ENCODE measurements at regions not wholly inside any gene's neighbourhood (a gene's known extent, or its start where the extent isn't known, plus 50 kb on each side); places are given as distances from the start of the nearest gene placed in this dataset.

DNA sequence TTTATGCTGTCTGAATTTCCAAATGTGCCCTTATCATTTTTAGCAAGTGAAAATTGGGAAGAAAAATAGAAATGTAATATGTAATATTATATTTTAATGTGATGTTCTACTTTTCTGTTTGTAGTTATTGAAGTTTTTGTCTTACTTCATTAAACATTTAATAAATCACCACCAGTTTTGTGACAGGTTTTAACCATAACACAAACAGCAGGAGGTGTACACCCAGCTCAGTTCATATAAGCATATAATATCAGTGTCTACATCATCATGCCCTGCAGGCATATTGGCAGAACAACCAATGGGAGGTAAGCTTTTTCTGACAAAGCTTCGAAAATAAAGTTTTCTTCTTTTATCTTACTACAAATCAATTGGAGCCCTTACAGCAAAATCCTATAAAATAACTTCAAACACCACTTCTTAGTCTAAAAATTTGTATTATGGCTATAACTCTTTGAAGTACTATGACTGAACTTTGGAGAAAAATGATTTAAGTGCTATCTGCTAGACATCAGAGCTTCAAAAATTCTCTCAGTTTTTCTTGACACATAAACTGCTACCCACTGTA, 236.7 kb downstream of the BARHL2 start:
- Histone ChIP-seq H3K4me3 (replicated peaks; ENCODE audit: insufficient read depth, low read length) (no peak overlapping the region), H3K27ac (replicated peaks) (no peak overlapping the region), H3K27me3 (ENCODE audit: insufficient read depth, poor library complexity, severe bottlenecking) (no peaks in the 10 kb centered on the region)
- TF ChIP-seq, protein P1, sequence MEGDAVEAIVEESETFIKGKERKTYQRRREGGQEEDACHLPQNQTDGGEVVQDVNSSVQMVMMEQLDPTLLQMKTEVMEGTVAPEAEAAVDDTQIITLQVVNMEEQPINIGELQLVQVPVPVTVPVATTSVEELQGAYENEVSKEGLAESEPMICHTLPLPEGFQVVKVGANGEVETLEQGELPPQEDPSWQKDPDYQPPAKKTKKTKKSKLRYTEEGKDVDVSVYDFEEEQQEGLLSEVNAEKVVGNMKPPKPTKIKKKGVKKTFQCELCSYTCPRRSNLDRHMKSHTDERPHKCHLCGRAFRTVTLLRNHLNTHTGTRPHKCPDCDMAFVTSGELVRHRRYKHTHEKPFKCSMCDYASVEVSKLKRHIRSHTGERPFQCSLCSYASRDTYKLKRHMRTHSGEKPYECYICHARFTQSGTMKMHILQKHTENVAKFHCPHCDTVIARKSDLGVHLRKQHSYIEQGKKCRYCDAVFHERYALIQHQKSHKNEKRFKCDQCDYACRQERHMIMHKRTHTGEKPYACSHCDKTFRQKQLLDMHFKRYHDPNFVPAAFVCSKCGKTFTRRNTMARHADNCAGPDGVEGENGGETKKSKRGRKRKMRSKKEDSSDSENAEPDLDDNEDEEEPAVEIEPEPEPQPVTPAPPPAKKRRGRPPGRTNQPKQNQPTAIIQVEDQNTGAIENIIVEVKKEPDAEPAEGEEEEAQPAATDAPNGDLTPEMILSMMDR (IDR thresholded peaks at IDR 0.05; ENCODE audit: insufficient read depth, low read length) = no peak
- TF ChIP-seq SPI1 (IDR thresholded peaks at IDR 0.05; ENCODE audit: borderline replicate concordance, low read depth) (no peak), GABPA (IDR thresholded peaks at IDR 0.05; ENCODE audit: low read depth) (no peak), POLR2AphosphoS5 (IDR thresholded peaks at IDR 0.05; ENCODE audit: low read depth) (no peak)
- TF ChIP-seq, protein P2, sequence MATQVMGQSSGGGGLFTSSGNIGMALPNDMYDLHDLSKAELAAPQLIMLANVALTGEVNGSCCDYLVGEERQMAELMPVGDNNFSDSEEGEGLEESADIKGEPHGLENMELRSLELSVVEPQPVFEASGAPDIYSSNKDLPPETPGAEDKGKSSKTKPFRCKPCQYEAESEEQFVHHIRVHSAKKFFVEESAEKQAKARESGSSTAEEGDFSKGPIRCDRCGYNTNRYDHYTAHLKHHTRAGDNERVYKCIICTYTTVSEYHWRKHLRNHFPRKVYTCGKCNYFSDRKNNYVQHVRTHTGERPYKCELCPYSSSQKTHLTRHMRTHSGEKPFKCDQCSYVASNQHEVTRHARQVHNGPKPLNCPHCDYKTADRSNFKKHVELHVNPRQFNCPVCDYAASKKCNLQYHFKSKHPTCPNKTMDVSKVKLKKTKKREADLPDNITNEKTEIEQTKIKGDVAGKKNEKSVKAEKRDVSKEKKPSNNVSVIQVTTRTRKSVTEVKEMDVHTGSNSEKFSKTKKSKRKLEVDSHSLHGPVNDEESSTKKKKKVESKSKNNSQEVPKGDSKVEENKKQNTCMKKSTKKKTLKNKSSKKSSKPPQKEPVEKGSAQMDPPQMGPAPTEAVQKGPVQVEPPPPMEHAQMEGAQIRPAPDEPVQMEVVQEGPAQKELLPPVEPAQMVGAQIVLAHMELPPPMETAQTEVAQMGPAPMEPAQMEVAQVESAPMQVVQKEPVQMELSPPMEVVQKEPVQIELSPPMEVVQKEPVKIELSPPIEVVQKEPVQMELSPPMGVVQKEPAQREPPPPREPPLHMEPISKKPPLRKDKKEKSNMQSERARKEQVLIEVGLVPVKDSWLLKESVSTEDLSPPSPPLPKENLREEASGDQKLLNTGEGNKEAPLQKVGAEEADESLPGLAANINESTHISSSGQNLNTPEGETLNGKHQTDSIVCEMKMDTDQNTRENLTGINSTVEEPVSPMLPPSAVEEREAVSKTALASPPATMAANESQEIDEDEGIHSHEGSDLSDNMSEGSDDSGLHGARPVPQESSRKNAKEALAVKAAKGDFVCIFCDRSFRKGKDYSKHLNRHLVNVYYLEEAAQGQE (IDR thresholded peaks at IDR 0.05; ENCODE audit: insufficient replicate concordance, low read depth) = no peak
- no peak for DNase-seq (ENCODE audit: low read depth in 1 of 2, low spot score in 1 of 2)

DNA sequence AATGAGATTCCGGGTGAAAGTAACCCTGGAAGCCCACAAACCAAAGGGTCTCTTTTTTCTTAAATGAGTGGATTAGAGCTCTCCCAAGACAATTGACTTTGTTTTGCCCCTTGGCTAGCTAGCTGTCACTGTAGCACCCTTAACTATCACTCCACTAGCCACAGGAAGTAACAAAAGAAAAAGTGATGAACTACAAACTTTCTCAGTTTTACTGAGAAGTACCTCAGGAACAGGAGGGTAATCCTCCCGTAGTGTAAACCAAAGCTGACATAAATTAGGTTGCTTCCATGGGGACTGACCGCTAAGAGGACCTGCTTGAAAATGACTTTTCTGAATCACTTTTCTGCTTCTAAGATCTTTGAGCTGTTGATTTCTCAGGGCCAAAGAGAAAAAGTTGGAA, 240.1 kb downstream of the BARHL2 start:
- no peak for DNase-seq (ENCODE audit: low read depth in 1 of 2, low spot score in 1 of 2)
- no peaks in the 10 kb centered on the region for H3K27me3 ChIP-seq (ENCODE audit: insufficient read depth, poor library complexity, severe bottlenecking)
- no peak overlapping the region for H3K27ac ChIP-seq (replicated peaks)
- TF ChIP-seq SPI1 (IDR thresholded peaks at IDR 0.05; ENCODE audit: borderline replicate concordance, low read depth) (no peak), POLR2AphosphoS5 (IDR thresholded peaks at IDR 0.05; ENCODE audit: low read depth) (no peak), GABPA (IDR thresholded peaks at IDR 0.05; ENCODE audit: low read depth) (no peak)
- TF ChIP-seq, protein P2 (IDR thresholded peaks at IDR 0.05; ENCODE audit: insufficient replicate concordance, low read depth) = no peak
- TF ChIP-seq, protein P1 (IDR thresholded peaks at IDR 0.05; ENCODE audit: insufficient read depth, low read length) = no peak
- H3K4me3 ChIP-seq (replicated peaks; ENCODE audit: insufficient read depth, low read length) = no peak overlapping the region

DNA sequence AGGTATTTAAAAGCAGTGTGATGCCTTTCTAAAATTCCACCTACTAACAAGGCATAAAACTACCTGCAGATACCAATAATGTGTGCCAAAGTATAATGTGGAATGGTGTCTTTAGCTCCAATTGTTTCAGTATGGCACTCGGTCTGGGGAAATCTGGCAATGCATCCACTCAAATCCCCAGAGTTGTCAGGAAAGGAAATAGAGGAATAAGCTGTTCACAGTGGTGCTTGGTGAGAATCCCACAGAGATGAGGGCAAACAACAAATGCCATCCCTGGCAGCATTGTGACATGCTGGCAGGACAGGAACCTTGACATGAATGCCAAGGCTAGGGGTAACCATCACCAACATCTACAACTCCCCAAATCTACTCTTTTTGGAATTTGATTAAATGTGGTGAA, 240.7 kb downstream of the BARHL2 start:
- no peak for DNase-seq (ENCODE audit: low read depth in 1 of 2, low spot score in 1 of 2)
- Histone ChIP-seq H3K27me3 (ENCODE audit: insufficient read depth, poor library complexity, severe bottlenecking) (no peaks in the 10 kb centered on the region), H3K4me3 (replicated peaks; ENCODE audit: insufficient read depth, low read length) (no peak overlapping the region), H3K27ac (replicated peaks) (no peak overlapping the region)
- TF ChIP-seq, protein P1 (IDR thresholded peaks at IDR 0.05; ENCODE audit: insufficient read depth, low read length) = no peak
- TF ChIP-seq POLR2AphosphoS5 (IDR thresholded peaks at IDR 0.05; ENCODE audit: low read depth) = no peak
- no peak for TF ChIP-seq GABPA (IDR thresholded peaks at IDR 0.05; ENCODE audit: low read depth)
- TF ChIP-seq SPI1 (IDR thresholded peaks at IDR 0.05; ENCODE audit: borderline replicate concordance, low read depth) = no peak
- TF ChIP-seq, protein P2 (IDR thresholded peaks at IDR 0.05; ENCODE audit: insufficient replicate concordance, low read depth) = no peak

All from HL-60 (cell line).